NCI-H748 treated with DMSO at 0.1 percent for 48 hours (cell line): ENCODE measurements at regions not wholly inside any gene's neighbourhood (a gene's known extent, or its start where the extent isn't known, plus 50 kb on each side); places are given as distances from the start of the nearest gene placed in this dataset.
"Not testable (repeated sequence)": the region's sequence is repeated elsewhere in the genome, so short reads cannot be mapped to it uniquely, and the experiment has no call there.

Experiments
- DNase-seq: peaks from one replicate; lab custom pipeline; 2025; lab: John Stamatoyannopoulos, UW

DNA sequence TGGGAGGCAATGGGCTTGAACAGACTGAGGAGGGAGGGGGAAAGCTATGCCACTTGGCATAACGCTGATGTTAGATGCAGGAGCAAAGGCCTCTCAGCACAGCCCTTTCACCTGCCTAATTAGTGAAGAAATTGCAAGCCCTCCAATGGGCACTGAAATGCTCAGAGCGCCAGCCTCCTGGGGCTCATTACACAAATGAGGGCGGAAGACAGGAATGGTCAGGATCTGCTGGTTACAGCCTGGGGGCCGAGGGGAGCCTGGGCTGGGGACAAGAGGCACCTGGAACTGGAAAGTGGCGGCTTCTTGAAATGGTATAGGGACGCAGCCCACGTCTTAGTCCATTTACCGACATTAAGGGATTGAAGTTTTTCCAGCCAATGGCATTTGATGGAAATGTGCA, 50.2 kb upstream of the PLET1 start:
- no peak for DNase-seq

DNA sequence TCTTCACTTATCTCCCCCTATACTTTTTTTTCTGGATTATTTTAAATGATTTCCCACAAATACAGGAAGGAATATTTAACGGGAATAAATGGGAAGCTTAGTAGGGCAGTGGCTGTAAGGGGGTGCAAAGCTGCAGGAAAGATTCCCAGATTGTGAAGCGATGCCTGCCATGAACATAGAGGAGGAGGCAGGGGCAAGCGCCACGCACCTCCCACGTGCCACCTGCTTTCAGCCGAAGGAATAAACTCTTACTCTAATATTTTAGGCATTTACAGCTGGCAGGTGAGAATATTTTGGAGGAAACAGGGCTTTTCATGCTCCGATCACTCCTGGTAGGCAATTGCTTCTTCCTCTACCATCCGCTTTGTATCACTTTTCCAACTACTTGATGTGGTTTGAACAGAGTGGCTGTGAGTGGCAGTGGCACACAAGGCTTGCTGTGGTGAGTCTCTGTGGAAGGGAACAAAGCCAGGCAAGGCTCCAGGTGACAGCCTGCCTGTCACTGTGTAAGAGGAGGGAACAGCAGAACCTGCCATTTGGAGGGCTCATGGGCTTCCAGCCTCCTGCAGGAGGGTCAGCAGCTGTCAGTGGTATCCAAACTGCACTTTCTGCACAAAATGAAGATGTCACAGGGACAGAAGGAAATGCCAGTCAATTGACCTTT, 54.5 kb upstream of the PLET1 start:
- DNase-seq = no peak

DNA sequence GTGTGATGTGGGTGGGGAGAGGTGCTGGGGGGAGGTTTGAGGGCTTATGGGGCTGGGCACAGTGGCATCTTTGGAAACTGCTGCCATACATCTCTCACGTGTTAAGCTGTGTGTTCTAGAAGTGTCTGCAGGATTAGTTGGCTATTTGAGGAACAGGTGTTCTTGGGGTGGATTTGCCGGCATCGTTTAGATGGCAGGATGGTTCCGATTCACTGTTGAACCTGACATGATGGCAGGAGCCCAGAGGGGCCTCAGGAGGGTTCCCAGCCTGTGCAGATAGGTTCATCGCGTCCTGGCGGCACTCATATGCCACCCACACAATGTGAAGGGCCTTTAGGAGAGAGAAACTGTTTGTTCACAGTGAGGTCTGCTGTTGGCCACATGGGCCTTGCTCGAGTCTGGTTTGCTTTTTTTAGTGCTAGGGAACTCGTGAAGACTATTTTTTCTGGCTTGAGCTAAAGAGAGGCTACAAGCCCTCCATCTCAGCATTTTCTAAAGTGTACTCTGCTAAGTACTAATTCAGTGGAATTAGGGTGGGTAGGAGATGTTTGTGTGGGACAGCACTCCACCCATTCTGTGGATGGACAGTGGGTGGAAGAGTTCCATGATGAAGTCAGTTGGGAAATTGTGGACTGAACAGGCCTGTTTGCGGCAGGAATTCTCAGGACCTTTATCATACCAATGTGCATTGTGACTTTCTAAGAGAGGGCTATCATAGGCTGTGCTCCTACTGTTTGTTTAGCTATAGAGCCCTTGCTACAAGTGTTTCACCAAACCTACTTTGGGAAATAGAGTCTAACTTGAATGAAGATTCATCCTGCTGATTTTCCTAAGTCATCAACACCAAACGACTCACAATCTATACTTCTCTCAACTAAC, 55.4 kb upstream of the PLET1 start:
- DNase-seq = no peak

DNA sequence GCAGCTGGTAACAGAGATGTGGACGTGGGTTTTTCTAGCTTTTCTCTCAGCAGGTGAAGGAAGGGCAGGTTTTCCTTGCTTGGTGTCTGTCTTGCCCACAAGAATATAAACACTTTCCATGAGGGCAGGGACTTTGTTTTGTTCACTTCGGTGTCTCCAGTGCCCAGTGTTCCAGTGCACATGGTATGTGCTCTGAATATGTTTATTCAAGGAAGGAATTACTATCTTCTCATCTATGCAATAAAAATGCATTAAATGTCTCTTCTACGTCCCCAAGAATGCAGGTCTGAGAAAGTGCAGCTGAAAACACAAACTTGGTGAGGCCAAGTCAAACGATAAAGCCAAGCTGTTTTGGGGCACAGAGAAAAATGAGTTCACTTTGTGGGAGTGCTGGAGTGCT, 56.3 kb upstream of the PLET1 start:
- DNase-seq = no peak

DNA sequence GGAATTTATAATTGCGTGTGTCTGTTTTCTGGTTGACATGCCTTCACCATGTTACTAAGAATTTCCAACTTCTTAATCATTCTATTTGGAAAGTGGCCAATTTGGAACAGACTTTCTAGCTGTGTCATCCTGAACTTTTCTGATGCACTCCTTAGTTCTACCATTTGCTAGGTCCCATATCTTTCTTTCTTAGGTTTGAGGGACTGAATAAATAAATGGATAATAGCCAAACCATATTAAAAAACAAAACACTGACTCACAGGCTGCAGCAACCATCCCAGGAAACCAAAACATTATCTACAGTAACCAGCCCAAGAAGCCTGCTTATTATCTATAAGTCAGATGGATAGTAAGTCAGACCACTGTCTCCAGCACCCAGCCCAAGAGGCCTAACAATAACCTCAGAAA, 57.5 kb upstream of the PLET1 start:
- no peak for DNase-seq

DNA sequence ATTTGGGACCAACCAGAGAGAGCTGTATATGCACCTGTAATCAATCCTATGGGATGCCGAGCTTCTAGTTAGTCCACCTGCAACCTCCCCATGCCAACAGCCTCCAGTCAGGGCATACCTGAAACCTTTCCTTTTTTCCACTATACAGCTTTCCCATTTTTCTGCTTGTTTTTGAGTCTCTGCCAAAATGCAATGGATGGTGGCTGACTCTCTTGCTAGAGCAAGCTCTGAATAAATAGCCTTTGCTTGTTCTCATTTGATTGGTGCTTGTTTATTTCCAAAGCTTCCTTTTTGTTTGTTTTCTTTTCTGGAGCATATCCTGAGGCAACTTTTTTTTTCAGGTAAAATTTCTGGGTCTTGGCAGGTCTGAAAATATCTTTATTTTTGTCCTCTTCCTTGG, 58.0 kb upstream of the PLET1 start:
- DNase-seq = no peak

DNA sequence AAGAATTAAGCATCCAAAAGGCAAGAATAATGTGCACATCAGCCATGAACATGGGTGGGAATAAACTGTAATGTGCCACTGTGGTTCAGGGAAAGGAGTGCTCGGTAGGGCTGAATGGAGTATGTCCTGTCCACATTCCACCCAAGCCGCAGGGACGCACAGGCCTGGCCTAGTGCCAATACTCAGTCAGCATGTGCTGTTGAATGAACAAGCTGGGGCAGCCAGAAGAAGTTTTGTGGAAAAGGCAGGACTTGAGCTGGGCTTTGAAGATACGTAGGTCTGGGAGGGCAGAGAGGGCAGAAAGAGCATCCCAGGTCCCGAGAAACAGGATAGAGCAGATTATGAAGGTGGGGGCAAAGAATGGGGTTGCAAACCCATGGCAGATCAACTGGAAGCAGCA, 60.0 kb upstream of the PLET1 start:
- DNase-seq = peak; percentile 6

DNA sequence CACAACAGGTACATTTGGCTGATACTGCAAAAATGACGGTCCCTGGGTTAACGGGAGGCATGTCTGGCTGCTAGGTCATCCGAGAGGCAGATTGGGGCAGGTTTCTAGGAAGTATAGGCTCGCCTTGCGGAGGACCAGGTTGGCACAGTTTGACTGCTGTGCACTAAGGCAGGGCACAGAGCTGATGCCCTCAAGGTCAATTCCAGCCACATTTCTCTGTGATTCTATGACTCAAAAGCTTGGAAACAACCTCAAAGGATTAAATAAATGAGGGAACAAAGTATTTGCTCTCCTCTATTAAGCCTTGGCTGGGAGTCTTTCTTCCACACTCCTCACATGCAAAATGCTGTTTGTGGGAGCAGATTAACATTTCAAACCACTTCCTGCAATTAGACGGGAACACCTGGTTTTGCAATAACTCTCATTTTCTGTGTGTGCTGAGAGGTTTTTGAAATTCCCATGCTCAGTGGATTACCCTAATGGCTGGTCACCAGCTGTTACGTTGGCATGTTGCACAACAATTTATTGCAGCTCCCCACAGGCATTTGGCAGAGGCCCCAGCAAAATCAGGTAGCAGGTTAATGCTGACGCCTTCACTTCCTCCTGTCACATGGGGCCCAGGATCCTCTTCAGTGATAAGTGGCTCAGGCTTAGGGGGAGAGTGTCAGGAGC, 61.0 kb upstream of the PLET1 start:
- DNase-seq = peak; percentile 65

DNA sequence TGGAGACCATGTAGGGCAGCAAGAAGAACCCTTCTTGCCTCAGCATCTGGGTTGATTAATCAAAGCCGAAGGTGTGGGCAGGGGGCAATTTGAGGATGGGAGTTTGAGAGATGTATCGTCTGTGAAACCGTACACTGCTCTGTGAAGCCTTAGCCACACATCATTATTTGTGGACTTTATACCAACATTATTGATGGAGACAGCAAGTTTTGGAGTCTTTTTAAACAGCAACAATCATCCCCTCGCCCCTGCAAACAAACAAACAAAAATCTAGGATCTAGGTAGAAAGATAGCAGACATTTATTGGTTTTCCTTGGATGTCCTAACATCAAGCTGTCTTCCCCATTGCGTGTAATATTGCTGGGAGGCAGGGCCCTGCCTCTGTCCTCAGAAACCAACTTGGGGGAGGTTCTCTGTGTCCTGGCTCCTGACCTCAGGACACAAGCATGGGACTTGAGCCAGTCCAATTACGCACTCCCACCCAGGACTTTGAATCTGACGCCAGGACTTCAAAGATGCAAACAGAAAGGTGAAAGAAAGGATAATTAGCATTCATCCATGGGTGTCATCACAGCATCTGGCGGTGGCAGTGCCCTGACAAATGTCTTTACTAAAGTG, 61.6 kb upstream of the PLET1 start:
- DNase-seq = no peak

DNA sequence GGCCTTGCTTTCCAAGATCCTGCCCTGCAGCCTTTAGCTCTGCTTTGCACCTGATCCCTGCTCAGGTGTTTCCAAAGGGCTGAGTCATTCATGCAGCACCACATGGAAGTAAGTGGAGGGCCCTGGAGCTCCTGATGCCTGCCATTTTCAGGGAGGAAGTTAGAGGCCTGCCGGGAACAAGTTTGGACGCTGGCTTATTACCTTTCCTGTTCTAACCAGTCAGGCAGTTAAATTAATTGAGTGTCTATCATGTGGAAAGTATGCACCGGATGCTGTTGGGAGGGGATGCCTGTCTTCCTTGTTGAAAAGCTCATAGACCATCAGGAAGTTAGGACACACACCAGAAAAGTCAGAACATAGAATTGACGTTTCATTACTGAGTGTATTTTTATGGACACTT, 73.7 kb upstream of the PLET1 start:
- no peak for DNase-seq

DNA sequence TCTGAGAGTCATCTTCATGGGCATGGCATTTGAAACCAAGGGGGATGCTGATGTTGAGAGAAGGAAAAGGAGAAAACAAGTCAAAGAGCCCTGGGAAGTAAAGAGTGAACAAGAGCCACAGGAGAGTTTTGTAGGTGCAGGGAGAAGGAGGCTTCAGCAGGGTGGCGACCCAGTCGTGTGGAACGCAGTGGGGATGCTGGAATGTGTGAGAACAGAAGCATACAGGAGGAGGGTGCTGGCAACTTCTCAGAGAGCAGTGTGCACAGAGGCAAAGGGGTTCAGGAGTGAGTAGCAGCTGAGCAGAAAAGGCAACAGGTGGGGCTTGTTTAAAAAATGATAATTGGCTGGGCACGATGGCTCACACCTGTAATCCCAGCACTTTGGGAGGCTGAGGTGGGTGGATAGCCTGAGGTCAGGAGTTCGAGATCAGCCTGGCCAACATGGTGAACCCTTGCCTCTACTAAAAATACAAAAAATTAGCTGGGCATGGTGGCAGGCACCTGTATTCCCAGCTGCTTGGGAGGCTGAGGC, 75.8 kb upstream of the PLET1 start:
- no peak for DNase-seq

DNA sequence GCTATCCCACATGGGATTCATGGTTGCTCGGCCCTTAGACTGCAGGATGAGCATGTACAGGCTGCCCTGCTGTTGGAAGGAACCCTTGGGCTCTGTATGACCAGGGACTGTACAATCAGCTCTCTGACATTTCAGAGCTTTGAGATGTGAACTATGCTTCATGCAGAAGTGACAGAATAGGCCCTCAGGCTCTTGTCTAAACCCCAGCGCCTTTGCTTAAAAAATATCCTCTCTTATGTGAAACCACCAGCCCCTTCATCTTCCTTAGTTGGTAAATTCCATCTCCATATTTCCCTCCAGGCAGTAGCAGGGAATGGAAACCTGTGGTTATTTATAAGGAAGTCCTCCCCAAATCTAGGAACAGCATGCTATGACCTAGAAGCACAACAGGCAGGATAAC, 78.9 kb upstream of the PLET1 start:
- DNase-seq = no peak

DNA sequence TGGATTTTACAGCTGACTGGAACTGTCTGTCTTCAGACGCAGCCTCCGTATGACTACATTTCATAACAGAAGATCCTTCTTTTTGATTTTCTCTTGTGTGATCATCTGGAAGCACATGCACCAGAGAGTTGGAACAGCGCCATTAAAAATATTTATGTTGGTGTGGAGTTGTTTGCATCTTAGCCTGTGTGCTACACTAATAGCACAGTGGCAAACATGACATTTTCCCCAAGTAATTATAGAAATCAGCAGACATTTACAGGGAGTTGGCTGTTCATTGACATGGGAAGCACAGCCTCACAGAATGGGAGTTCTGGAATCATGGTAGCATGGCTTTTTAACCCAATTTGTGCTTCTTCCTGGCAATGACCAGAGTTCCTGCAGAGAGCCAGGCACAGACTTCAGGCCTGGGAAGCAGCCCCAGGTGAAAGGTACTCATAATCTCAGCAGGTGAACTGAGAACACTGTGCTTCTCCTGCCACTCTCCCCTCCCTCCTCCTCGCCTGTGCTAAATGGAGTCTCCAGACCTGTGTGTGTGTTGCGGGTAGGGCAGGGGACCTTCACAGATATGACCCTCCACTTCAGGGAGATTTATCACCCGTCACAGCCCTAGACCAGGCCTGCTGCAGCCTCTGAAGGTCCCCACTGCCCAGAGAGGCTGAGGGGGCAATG, 82.8 kb upstream of the PLET1 start:
- peak; percentile 23 for DNase-seq

DNA sequence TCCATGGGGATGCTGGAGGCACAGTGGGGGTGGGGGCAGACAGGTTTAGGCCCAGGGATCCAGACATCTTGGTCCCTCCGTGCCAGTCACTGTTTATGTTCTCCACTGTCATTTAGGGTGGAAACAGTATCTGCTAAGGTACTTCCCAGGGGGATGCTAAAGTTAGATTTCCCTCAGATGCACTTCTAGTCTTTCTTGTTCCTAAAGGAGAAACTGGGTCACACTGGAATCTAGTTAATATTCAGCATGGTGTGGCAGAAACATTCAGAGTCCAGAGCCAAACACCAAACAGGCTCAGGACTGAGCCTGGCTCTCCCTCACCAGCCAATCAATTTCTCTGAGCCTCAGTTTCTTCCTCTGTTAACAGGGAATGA, 83.4 kb upstream of the PLET1 start:
- no peak for DNase-seq

DNA sequence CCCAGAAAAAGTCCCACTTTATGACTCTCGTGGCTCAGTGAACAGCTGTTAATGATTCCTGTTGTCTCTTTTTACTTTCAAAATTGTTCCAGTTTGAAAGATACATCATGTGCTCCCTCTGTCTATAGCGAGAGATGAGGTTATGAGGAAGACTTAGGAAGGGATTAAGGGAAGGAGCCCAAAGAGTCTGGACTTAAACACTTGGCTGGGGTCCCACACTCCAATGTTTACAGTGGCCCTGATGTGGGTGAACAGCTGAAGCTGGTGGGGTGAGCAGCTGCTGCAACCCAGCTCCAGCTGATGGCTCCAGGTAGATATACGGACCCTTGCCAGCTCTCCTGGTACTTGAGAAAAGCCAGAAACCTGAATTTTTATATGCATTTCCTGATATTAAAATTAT, 84.5 kb upstream of the PLET1 start:
- no peak for DNase-seq

DNA sequence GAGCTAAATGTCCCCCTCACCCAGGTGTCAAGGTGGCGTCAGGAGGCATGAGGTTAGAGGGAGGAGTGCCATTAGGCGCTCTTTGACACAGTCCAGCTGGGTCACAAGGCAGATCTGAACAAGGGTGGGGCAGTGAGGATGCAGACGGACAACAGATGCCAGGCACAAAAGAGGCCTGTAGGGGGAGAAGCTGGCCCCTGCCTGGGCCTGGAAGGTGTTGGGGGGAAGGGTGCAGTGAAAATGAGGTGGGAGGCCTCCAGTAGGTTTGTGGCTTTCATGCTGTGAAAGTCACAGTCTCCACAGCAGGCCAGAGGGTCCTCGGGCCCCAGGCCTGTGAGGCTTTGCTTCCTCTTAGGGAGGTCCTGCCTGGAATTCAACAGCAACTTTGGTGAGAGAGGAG, 85.0 kb upstream of the PLET1 start:
- DNase-seq = no peak

DNA sequence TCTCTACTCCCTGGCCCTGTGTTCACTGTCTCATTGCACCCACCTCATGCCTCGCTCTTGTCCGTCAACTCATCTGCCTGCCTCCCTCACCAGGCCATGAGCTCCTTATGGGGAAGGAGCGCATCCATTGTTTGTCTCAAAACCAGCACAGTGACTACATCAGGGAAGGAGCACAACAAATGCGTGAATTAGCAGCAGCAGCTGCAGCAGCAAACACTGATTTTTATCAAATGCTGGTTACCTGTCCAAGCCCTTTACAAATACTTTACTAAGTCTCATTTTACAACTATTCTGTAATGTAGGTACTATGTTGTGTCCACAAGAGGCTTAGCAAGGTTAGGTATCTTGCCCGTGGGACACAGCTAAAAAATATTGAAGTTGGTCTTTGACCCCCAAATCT, 85.9 kb upstream of the PLET1 start:
- no peak for DNase-seq

DNA sequence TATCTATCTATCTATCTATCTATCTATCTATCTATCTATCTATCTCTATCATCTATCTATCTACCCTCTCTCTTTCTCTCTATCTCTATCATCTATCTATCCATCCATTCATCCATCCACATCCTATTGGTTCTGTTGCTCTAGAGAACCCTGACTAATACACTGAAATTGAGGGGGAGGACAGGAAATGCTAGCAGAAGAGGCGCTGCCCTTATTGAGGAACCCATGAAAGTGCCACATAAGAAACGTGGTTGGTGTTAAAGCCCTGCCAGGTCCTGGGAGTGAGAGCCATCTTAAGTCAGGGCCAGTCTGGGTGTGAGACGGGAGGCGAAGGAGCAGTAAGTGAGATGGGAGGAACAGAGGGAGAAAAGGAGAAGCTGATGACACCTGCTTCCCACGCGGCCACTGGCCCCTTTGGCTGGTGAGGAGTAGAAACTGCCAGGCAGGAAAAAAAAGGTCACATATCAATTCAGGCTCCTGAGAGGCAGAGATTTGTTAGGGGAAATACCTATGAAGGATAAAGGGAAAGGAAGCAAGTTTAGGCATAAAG, 87.9 kb upstream of the PLET1 start:
- no peak for DNase-seq

DNA sequence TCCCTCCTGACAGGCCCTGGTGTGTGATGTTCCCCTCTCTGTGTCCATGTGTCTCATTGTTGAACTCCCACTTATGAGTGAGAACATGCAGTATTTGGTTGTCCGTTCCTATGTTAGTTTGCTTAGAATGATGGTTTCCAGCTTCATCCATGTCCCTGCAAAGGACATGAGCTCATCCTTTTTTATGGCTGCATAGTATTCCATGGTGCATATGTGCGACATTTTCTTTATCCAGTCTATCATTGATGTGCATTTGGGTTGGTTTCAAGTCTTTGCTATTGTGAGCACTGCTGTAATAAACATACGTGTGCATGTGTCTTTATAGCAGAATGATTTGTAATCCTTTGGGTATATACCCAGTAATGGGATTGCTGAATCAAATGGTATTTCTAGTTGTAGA, 90.8 kb upstream of the PLET1 start:
- DNase-seq = not testable (repeated sequence)

DNA sequence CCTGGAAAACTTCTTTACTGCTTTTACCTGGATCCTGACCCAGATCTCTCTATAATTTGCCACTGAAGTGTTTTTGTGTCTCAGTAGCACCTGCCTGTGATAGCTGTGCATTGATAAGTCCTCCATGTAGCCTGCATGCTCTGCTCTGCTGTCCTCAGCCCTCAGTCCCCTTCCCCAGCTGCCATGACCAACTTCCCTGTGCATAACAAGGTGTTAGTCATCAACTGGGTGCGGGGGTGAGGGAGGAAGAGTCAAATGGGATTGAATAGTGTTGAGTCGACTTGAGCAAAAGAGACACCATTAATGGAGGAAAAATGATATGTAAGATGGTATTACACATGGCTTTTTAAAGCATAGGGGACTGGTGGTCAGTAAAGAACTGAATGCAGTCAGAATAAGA, 92.2 kb upstream of the PLET1 start:
- no peak for DNase-seq

DNA sequence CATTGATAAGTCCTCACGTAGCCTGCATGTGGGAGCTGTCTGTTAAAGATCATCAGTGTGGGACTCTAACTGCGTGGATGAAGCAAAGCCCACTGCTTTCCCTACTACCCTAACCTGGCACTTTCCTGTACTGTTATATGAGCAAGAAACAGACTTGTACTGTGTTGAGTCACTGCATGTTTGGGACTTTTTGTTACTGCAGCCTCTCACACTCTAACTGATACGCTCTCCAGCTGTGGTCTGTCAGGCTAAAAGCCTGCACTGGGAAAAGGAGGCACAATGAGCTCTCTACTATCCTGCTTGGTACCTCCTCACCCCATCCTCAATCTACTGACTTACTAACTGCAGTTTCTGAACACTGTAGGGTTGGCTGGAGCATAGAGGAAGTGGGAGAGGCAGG, 93.7 kb upstream of the PLET1 start:
- no peak for DNase-seq

DNA sequence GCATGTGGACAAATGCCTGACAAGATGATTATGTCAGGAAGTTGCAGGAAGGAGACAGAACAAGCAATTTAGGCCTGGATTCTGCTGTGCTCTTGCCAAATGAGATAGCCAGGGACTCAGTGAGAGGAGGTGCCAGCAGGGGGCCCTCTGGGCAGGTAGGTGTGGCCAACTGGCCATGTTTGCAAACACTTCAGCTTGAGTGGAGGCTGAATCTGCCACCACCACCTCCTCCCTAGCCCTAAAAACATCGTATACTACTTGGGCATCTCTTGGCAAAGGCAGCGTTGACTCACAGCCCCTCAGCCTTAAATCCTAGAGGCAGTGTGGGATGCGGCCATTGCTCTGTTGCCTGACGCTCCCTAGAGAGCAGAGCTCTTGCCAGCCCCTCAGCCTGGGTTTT, 95.1 kb upstream of the PLET1 start:
- DNase-seq = peak; percentile 32
